NCI-H1436 (cell line): ENCODE measurements at regions not wholly inside any gene's neighbourhood (a gene's known extent, or its start where the extent isn't known, plus 50 kb on each side); places are given as distances from the start of the nearest gene placed in this dataset.

Source experiments
- DNase-seq: peaks from one replicate; lab custom pipeline; 2025; lab: John Stamatoyannopoulos, UW

GRCh38 chr2:239905884-239906654 is 119.1 kb downstream of the NDUFA10 start:
- DNase-seq: no peak

- DNase-seq: no peak
Measured at GRCh38 chr2:239905306-239905705, 119.8 kb downstream of the NDUFA10 start.

- DNase-seq: no peak
Measured at GRCh38 chr2:239904496-239904895, 120.6 kb downstream of the NDUFA10 start.

GRCh38 chr2:239903803-239904202 is 121.3 kb downstream of the NDUFA10 start:
- no peak for DNase-seq

GRCh38 chr2:239903210-239903609 is 121.9 kb downstream of the NDUFA10 start:
- no peak for DNase-seq

- DNase-seq: no peak
Measured at GRCh38 chr2:239902749-239903201, 122.4 kb downstream of the NDUFA10 start.

GRCh38 chr2:239898292-239898925 is 126.7 kb downstream of the NDUFA10 start:
- DNase-seq: no peak

- DNase-seq: no peak
Measured at GRCh38 chr2:239897596-239898235, 127.4 kb downstream of the NDUFA10 start.

- DNase-seq: no peak
Measured at GRCh38 chr2:239896075-239896474, 129.1 kb downstream of the NDUFA10 start.

GRCh38 chr2:239895669-239896068 is 129.5 kb downstream of the NDUFA10 start:
- DNase-seq: no peak

GRCh38 chr2:239895116-239895515 is 130.0 kb downstream of the NDUFA10 start:
- no peak for DNase-seq

- no peak for DNase-seq
Measured at GRCh38 chr2:239894276-239894675, 130.9 kb downstream of the NDUFA10 start.

- DNase-seq: no peak
Measured at GRCh38 chr2:239893236-239893515, 132.0 kb downstream of the NDUFA10 start.

- DNase-seq: no peak
Measured at GRCh38 chr2:239892441-239893235, 132.5 kb downstream of the NDUFA10 start.

GRCh38 chr2:239891698-239892097 is 133.4 kb downstream of the NDUFA10 start:
- no peak for DNase-seq

GRCh38 chr2:239890206-239890746 is 134.9 kb downstream of the NDUFA10 start:
- DNase-seq: no peak

GRCh38 chr2:239889641-239890121 is 135.5 kb downstream of the NDUFA10 start:
- no peak for DNase-seq

- no peak for DNase-seq
Measured at GRCh38 chr2:239887604-239888003, 137.5 kb downstream of the NDUFA10 start.

- DNase-seq: no peak
Measured at GRCh38 chr2:239886781-239887180, 138.4 kb downstream of the NDUFA10 start.

GRCh38 chr2:239884875-239885274 is 140.3 kb downstream of the NDUFA10 start:
- no peak for DNase-seq

- no peak for DNase-seq
Measured at GRCh38 chr2:239884051-239884405, 141.1 kb downstream of the NDUFA10 start.
